GM19397 (cell line): ENCODE measurements at regions not wholly inside any gene's neighbourhood (a gene's known extent, or its start where the extent isn't known, plus 50 kb on each side); places are given as distances from the start of the nearest gene placed in this dataset.

ENCODE experiments used
- ATAC-seq: cut with Tn5 transposase; IDR thresholded peaks from one replicate; pipeline ENCODE4 v1.9.1; 2021; ENCODE audit warnings: mild to moderate bottlenecking, moderate library complexity; ENCODE audit not compliant: unreplicated experiment

GRCh38 chr21:27079636-27080240 is 112.8 kb upstream of the ADAMTS5 start:
- ATAC-seq, result no peak

GRCh38 chr21:27078915-27079314 is 112.0 kb upstream of the ADAMTS5 start:
- ATAC-seq, result no peak

- no peak for ATAC-seq
These were observed 110.6 kb upstream of the ADAMTS5 start for GRCh38 chr21:27077501-27077900.

- ATAC-seq, result no peak
These were observed 109.1 kb upstream of the ADAMTS5 start for GRCh38 chr21:27076025-27076424.

GRCh38 chr21:27070861-27071670 is 104.2 kb upstream of the ADAMTS5 start:
- no peak for ATAC-seq

- no peak for ATAC-seq
These were observed 101.9 kb upstream of the ADAMTS5 start for GRCh38 chr21:27068811-27069210.

- no peak for ATAC-seq
These were observed 100.3 kb upstream of the ADAMTS5 start for GRCh38 chr21:27067226-27067625.

GRCh38 chr21:27062443-27062842 is 95.6 kb upstream of the ADAMTS5 start:
- ATAC-seq, result no peak

GRCh38 chr21:27061770-27062169 is 94.9 kb upstream of the ADAMTS5 start:
- ATAC-seq, result no peak

- ATAC-seq, result no peak
These were observed 93.3 kb upstream of the ADAMTS5 start for GRCh38 chr21:27060190-27060589.

GRCh38 chr21:27058673-27059605 is 92.1 kb upstream of the ADAMTS5 start:
- no peak for ATAC-seq

- no peak for ATAC-seq
These were observed 91.1 kb upstream of the ADAMTS5 start for GRCh38 chr21:27057997-27058396.

- no peak for ATAC-seq
These were observed 80.9 kb upstream of the ADAMTS5 start for GRCh38 chr21:27047658-27048314.

- ATAC-seq, result no peak
These were observed 80.4 kb upstream of the ADAMTS5 start for GRCh38 chr21:27047283-27047657.

GRCh38 chr21:27045281-27045985 is 78.5 kb upstream of the ADAMTS5 start:
- no peak for ATAC-seq

- ATAC-seq, result no peak
These were observed 76.5 kb upstream of the ADAMTS5 start for GRCh38 chr21:27043377-27043776.

- no peak for ATAC-seq
These were observed 74.0 kb upstream of the ADAMTS5 start for GRCh38 chr21:27040738-27041469.

GRCh38 chr21:27036736-27037301 is 69.9 kb upstream of the ADAMTS5 start:
- no peak for ATAC-seq

- no peak for ATAC-seq
These were observed 68.9 kb upstream of the ADAMTS5 start for GRCh38 chr21:27035791-27036190.
